HG02884 (cell line): ENCODE measurements at regions not wholly inside any gene's neighbourhood (a gene's known extent, or its start where the extent isn't known, plus 50 kb on each side); places are given as distances from the start of the nearest gene placed in this dataset.
"Not testable (repeated sequence)": the region's sequence is repeated elsewhere in the genome, so short reads cannot be mapped to it uniquely, and the experiment has no call there.

Experiments
- ATAC-seq: cut with Tn5 transposase; IDR thresholded peaks from one replicate; pipeline ENCODE4 v1.9.1; 2021; ENCODE audit warnings: mild to moderate bottlenecking, moderate library complexity; ENCODE audit not compliant: unreplicated experiment

DNA sequence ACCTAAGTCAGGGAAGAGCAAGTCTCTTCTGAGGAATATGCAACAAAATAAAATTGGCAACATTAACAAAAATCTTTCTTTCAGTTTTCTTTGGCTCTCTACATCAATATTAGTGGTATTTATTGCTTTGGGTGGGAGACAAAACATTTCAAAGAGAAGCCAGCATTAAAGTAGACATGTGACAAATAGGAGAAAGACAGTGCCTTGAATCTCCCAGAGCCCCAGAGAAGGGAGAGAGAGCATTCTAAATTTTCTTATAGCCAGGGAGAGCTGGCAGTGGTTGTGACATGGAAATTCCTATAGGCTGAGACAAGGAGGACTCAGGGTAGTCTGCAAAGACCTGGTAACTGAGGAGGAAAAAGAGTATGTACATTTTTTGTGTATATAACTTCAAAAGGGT lies 79.4 kb upstream of the NREP start:
- ATAC-seq = no peak

DNA sequence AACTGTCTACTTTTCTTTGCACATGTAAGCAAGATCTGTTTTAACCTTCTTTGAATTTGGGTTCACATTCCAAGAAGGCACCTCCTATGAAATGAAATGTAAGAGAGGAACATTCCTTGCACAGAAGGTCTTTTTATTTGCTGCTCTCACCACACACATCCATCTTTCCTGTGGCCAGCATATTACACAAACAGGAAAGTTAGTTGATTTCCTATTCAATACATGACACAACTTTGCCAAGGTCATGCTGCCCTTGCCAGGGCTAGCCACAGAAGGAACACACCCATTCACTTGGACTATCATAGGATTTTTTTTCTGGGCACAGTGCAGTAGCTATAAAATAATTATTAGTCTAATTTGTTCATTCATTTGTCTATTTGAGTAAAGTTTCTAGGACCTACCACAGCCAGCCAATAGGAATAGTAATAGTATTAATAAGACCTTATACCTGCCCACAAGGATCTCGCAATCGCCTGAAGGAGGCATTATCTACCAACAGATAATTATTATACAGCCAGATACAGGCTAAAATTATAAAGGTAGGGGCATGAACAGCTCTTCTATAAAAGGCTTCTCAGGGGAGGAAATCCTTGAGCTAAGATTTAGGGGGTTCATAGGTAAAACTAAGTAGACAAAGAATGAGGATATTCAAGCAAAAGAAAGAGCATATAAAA lies 78.1 kb upstream of the NREP start:
- no peak for ATAC-seq

DNA sequence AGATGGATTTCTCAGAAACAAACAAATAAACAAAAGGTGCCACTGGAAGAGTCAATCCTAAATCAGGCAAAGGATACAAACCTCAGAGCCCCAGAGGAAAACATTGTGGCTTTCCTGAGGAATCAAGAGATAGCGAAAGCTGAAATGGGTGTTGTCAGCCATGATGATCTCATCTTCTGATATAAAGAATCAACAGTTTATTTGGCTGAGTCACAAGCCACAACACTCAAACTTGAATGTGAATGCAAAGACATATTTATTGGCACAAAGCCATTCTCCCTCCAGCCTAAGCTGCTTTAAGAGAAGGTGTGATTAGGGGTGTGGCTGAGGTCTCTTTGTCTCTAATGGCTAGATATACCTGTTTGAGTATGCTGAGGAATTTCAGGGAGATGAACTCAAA lies 73.3 kb upstream of the NREP start:
- no peak for ATAC-seq

DNA sequence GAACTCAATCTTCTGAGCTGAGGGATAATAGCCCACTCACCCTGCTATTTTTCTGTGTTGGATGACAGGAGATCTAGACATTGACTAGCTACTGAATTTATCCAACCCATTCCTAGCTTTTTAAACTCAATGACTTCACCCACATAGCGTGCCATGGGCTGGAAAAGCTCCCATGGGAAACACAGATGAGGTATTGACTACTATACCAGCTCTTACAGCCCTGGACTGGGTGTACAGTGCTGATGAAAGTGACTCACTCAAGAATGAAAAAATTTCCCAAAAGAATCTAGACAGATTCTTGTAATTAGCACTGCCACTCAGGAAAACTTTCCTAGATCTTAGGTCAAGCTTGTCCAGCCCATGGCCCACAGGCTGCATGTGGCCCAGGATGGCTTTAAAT lies 72.7 kb upstream of the NREP start:
- ATAC-seq = no peak

DNA sequence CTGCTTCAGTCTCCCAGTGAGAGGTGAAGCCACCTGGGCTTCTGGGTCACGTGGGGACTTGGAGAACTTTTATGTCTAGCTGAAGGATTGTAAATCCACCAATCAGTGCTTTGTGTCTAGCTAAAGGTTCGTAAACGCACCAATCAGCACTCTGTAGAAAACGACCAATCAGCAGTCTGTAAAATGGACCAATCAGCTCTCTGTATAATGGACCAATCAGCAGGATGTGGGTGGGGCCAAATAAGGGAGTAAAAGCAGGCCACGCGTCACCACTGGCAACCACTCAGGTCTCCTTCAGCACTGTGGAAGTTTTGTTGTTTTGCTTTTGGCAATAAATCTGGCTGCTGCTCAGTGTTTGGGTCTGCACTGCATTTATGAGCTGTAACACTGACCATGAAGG lies 69.1 kb upstream of the NREP start:
- no peak for ATAC-seq

DNA sequence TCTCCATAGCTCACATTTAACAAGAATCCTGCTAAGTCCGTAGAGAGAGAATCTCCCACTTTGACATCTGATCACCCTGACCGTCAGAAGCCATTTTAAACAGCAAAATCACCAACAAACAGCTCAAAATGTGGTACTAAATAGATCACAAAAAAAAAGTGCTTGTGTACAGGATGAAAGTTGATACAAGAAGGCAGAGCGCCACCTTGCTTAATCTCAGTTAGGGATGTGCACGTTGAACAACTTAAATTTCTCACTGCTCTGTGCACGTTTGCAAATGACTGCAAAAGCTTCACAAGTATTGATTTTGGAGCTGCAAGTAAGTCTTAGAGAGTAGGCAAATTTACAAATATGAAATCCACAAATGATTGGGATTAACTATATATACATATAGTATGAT lies 63.1 kb upstream of the NREP start:
- no peak for ATAC-seq

DNA sequence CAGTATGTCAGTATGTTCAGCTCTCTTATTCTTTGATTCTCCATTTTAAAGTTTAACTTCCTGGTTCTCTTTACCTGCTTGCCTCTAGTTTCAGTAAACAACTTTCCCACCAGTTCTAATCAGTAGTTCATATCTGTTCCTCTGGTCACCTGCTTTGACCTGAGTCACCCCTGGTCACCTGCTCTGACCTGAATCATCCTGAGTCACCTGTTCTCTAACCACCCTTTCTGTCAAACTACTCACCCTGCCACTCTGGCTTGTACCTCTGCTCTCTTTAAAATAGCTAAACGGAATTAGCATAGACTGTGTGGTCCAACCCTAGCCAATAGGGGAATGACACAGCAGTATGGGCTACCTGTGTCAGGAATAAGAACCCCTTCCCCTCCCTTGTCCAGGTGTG lies 62.0 kb upstream of the NREP start:
- ATAC-seq = not testable (repeated sequence)

DNA sequence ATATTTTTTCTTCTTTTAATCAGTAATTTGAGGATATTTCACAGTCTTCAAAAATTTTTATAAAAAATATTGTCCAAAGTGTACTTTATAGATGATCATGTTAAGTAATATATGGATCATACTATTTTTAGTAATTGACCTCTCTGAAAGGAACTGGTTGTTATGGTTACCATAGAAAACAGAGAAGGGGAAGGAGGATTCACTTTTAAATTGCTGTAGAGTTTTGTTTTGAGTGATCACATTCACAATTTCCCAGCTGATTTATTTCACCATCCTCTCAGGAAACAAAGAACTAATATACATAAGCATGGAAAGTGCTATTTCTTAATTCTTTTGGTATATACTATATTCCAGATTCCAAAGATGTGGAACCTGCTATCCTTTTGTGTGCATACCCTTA lies 56.5 kb upstream of the NREP start:
- no peak for ATAC-seq

DNA sequence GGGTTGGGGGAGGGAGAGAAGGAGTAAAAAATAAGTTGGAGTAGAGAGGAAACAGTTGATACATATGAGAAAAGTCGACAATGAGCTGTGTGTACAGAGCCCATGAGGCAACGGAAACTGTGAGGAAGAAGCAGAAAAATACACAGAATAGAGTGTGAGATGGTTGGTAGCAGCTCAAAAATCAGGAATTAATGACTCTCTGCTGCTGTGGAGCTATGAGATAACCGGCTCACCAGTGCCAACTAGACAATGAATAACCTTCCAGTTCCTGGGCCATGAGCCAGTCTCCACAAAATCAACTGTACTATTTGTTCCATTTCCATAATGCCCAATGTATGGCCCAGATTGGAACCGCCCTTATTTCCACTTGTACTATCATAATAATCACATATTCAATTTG lies 53.1 kb upstream of the NREP start:
- ATAC-seq = no peak
